HepG2 (cell line): ENCODE measurements at regions not wholly inside any gene's neighbourhood (a gene's known extent, or its start where the extent isn't known, plus 50 kb on each side); places are given as distances from the start of the nearest gene placed in this dataset.

Source experiments
- ATAC-seq: fragments of 200-7000 bp; cut with Tn5 transposase; 3 replicates; pipeline ENCODE4 v1.9.1; 2020; ENCODE audit warnings: mild to moderate bottlenecking, moderate library complexity
- BruUV-seq: library from RNA; stranded (reverse); fragments of 400-500 nt; replicated peaks from 2 replicates; lab custom pipeline; 2021; lab: Mats Ljungman, UMichigan
- CTCF ChIA-PET: fragments of 300-600 bp; formaldehyde crosslinking; extraction: SDS; loops from one replicate; lab custom pipeline; 2021; ENCODE audit warnings: low total read pairs, inconsistent platforms, low intra/inter-chr PET ratio; lab: Yijun Ruan, JAX
- POLR2A ChIA-PET: fragments of 350-600 bp; sonication (Branson Sonifier 250); formaldehyde crosslinking; loops from one replicate; lab custom pipeline; 2020; ENCODE audit warnings: antibody characterized with exemption, inconsistent platforms; lab: Yijun Ruan, JAX
- DNase-seq: peaks from one replicate; pipeline ENCODE4 v3.0.0-alpha.2; 2015; ENCODE audit warnings: low spot score
- FAIRE-seq: peaks from 3 replicates; lab custom pipeline; 2011; peaks lifted over from hg19 to GRCh38; lab: Jason Lieb, UNC
- H2AFZ ChIP-seq: one replicate; pipeline ENCODE4 v1.6.1; 2011; ENCODE audit warnings: low read length, inconsistent platforms
- H3K27ac ChIP-seq: fragments of 300-600 bp; 3 replicates; pipeline ENCODE4 v1.8.0; 2011; ENCODE audit warnings: mixed run types, mild to moderate bottlenecking, mixed read lengths, low read length, inconsistent platforms; ENCODE audit not compliant: insufficient read depth; ENCODE audit errors: extremely low read length
- H3K27me3 ChIP-seq, 2 experiments: fragments of 200-600 bp in 1 of 2; 2 replicates in 1 of 2; 3 replicates in 1 of 2; pipeline versions ENCODE4 v1.6.0 to v1.8.0; 2011; ENCODE audit warnings: low read length in 2 of 2, mild to moderate bottlenecking in 2 of 2, moderate library complexity in 2 of 2, inconsistent platforms in 1 of 2; ENCODE audit not compliant: insufficient read depth in 2 of 2, control insufficient read depth in 1 of 2
- H3K36me3 ChIP-seq, 2 experiments: fragments of 200-600 bp in 1 of 2; replicated peaks in 1 of 2; 2 replicates in 1 of 2; 3 replicates in 1 of 2; pipeline versions ENCODE4 v1.5.1 to v1.8.0; 2011; ENCODE audit warnings: low read length in 2 of 2, inconsistent platforms in 1 of 2; ENCODE audit not compliant: insufficient read depth in 2 of 2, control insufficient read depth in 1 of 2
- H3K4me1 ChIP-seq: 2 replicates; pipeline ENCODE4 v1.5.1; 2012; ENCODE audit warnings: low read length, inconsistent platforms; ENCODE audit not compliant: insufficient read depth
- H3K4me2 ChIP-seq: 2 replicates; pipeline ENCODE4 v1.6.0; 2011; ENCODE audit warnings: low read depth, low read length, inconsistent platforms
- H3K4me3 ChIP-seq, 3 experiments: fragments of 200-600 bp in 1 of 3; sonication (generic), shearing (Covaris generic) in 1 of 3; replicated peaks in 1 of 3; 2 replicates each; pipeline ENCODE4 v1.5.1; 2011 to 2016; ENCODE audit warnings: low read length in 3 of 3, inconsistent platforms in 2 of 3, low read depth in 2 of 3, mild to moderate bottlenecking in 2 of 3, control low read depth in 1 of 3, mixed read lengths in 1 of 3; ENCODE audit not compliant: insufficient read depth in 1 of 3
- H3K79me2 ChIP-seq: one replicate; pipeline ENCODE4 v1.6.1; 2011; ENCODE audit warnings: low read length, inconsistent platforms; ENCODE audit not compliant: insufficient read depth
- H3K9ac ChIP-seq: 2 replicates; pipeline ENCODE4 v1.6.0; 2011; ENCODE audit warnings: mild to moderate bottlenecking, low read depth, low read length, inconsistent platforms; ENCODE audit not compliant: insufficient read depth
- H3K9me3 ChIP-seq: 2 replicates; pipeline ENCODE4 v1.5.1; 2012; ENCODE audit warnings: mild to moderate bottlenecking, low read length
- H4K20me1 ChIP-seq: 2 replicates; pipeline ENCODE4 v1.6.0; 2011; ENCODE audit warnings: inconsistent platforms, mild to moderate bottlenecking, low read length, moderate library complexity; ENCODE audit not compliant: insufficient read depth
- CENPX ChIP-seq: sonication (generic); formaldehyde crosslinking; IDR thresholded peaks from 2 replicates; pipeline ENCODE4 v1.9.0; 2021; ENCODE audit warnings: mild to moderate bottlenecking, missing genetic modification reagents, moderate library complexity
- HINFP ChIP-seq: sonication (generic); formaldehyde crosslinking; IDR thresholded peaks from 2 replicates; pipeline ENCODE4 v1.4.0; 2020; ENCODE audit warnings: low read depth, mild to moderate bottlenecking, missing genetic modification reagents
- HOXA7 ChIP-seq: sonication (generic); formaldehyde crosslinking; IDR thresholded peaks from 2 replicates; pipeline ENCODE4 v1.8.1; 2022; ENCODE audit warnings: mild to moderate bottlenecking, missing genetic modification reagents, moderate library complexity
- KLF16 ChIP-seq, 2 experiments: sonication (generic) in 1 of 2; formaldehyde crosslinking in 1 of 2; IDR thresholded peaks; 2 replicates each; pipeline versions ENCODE4 v1.6.1 to v1.8.0; 2016 to 2023; ENCODE audit warnings: missing genetic modification reagents in 2 of 2, missing compliant biosample characterization in 1 of 2
- PLRG1 ChIP-seq: fragments of 450-650 bp; conservative IDR thresholded peaks from 2 replicates; pipeline ENCODE4 v1.6.1; 2016
- TFAP4 ChIP-seq: sonication (generic); IDR thresholded peaks from 2 replicates; pipeline ENCODE4 v1.6.1; 2016; ENCODE audit warnings: low read depth, borderline replicate concordance
- ZBTB26 ChIP-seq: IDR thresholded peaks from 2 replicates; pipeline ENCODE4 v1.6.1; 2016; ENCODE audit warnings: missing compliant biosample characterization, missing genetic modification reagents, borderline replicate concordance
- ZEB1 ChIP-seq: IDR thresholded peaks from 2 replicates; pipeline ENCODE4 v1.6.1; 2012; ENCODE audit warnings: mild to moderate bottlenecking, low read depth, inconsistent platforms; ENCODE audit not compliant: insufficient replicate concordance
- ZFAT ChIP-seq: sonication (generic); formaldehyde crosslinking; conservative IDR thresholded peaks from 2 replicates; pipeline ENCODE4 v1.8.1; 2023; ENCODE audit warnings: missing genetic modification reagents, inconsistent platforms
- ZNF124 ChIP-seq: sonication (generic); formaldehyde crosslinking; IDR thresholded peaks from 2 replicates; pipeline ENCODE4 v1.4.0; 2020; ENCODE audit warnings: missing genetic modification reagents
- ZNF263 ChIP-seq: sonication (generic); formaldehyde crosslinking; IDR thresholded peaks from 2 replicates; pipeline ENCODE4 v1.4.0; 2020; ENCODE audit warnings: missing genetic modification reagents
- ZNF333 ChIP-seq: sonication (generic); formaldehyde crosslinking; IDR thresholded peaks from 2 replicates; pipeline ENCODE4 v1.4.0; 2020; ENCODE audit warnings: mild to moderate bottlenecking, missing genetic modification reagents, borderline replicate concordance
- ZNF362 ChIP-seq: sonication (generic); formaldehyde crosslinking; IDR thresholded peaks from 2 replicates; pipeline ENCODE4 v1.4.0; 2020; ENCODE audit warnings: missing genetic modification reagents, mild to moderate bottlenecking, borderline replicate concordance
- ZNF639 ChIP-seq: conservative IDR thresholded peaks from 2 replicates; pipeline ENCODE4 v1.6.1; 2018; ENCODE audit warnings: missing genetic modification reagents
- ZNF724P ChIP-seq: sonication (generic); formaldehyde crosslinking; IDR thresholded peaks from 2 replicates; pipeline ENCODE4 v1.8.0; 2022; ENCODE audit warnings: missing genetic modification reagents, borderline replicate concordance
- ZNF784 ChIP-seq: sonication (generic); formaldehyde crosslinking; IDR thresholded peaks from 2 replicates; pipeline ENCODE4 v1.5.1; 2020; ENCODE audit warnings: missing genetic modification reagents, mild to moderate bottlenecking, borderline replicate concordance
- ZZZ3 ChIP-seq: sonication (generic); formaldehyde crosslinking; IDR thresholded peaks from 2 replicates; pipeline ENCODE4 v1.4.0; 2020; ENCODE audit warnings: missing genetic modification reagents, mild to moderate bottlenecking, borderline replicate concordance
- WGBS: methylation state at CpG from one replicate; pipeline ENCODE4 v1.1.6; 2017; ENCODE audit warnings: low lambda C conversion rate; 5-methylcytosine and 5-hydroxymethylcytosine counted together
- in situ Hi-C: cut with HindIII; loops from 2 replicates; pipeline ENCODE4 v1.10.0; 2017; ENCODE audit warnings: low pct_unique_long_range_greater_than_20kb; ENCODE audit not compliant: extremely low pct_ligation_motif_present
- intact Hi-C: fragments of 100-400 bp; cut with micrococcal nuclease; formaldehyde crosslinking; loops from one replicate; pipeline ENCODE4 v1.10.0; 2022; ENCODE audit not compliant: unreplicated experiment

- Histone ChIP-seq H3K4me1 (no peaks in the 10 kb centered on the region), H2AFZ (no peak overlapping the region), H3K9me3 (no peaks in the 10 kb centered on the region), H4K20me1 (no peaks in the 10 kb centered on the region), H3K9ac (no peak overlapping the region), H3K79me2 (no peaks in the 10 kb centered on the region), H3K4me3 (no peak overlapping the region), H3K4me2 (no peak overlapping the region), H3K27ac (no peak overlapping the region), H3K36me3 (no peaks in the 10 kb centered on the region), H3K27me3 (no peaks in the 10 kb centered on the region)
- ATAC-seq (no peak), FAIRE-seq (no peak), DNase-seq (no peak)
- in situ Hi-C loops = no loop called here
- no TSS peak for BruUV-seq
- POLR2A ChIA-PET = no interaction called here
- intact Hi-C loops = no loop called here
- WGBS = 9% methylated on average over 1 of the region's 1 CpG
- TF ChIP-seq ZFAT (CRISPR knock-in tag) = no peak
- TF ChIP-seq ZNF263 (CRISPR knock-in tag) = no peak
- TF ChIP-seq HOXA7 (CRISPR knock-in tag) = no peak
- no peak for TF ChIP-seq KLF16 (CRISPR knock-in tag; IDR thresholded peaks at IDR 0.05)
- TF ChIP-seq TFAP4 = no peak
- TF ChIP-seq ZNF333 = no peak
- no peak for TF ChIP-seq ZNF639 (CRISPR knock-in tag)
- TF ChIP-seq ZNF784 (CRISPR knock-in tag) = no peak
- no peak for TF ChIP-seq CENPX (CRISPR knock-in tag)
- TF ChIP-seq ZBTB26 (CRISPR knock-in tag) = no peak
- TF ChIP-seq ZNF124 (CRISPR knock-in tag) = no peak
- no peak for TF ChIP-seq ZZZ3
- no peak for TF ChIP-seq ZNF724P (CRISPR knock-in tag)
- TF ChIP-seq HINFP (CRISPR knock-in tag) = no peak
- TF ChIP-seq ZNF362 (CRISPR knock-in tag) = no peak
- no peak for TF ChIP-seq PLRG1
- no peak for TF ChIP-seq ZEB1
- TF ChIP-seq, all 625 proteins: peak for 0
- CTCF ChIA-PET = no interaction called here
These were observed 169.2 kb upstream of the RGMB start for GRCh38 chr5:98604301-98604700.
